Ishikawa (cell line): ENCODE measurements at regions not wholly inside any gene's neighbourhood (a gene's known extent, or its start where the extent isn't known, plus 50 kb on each side); places are given as distances from the start of the nearest gene placed in this dataset.

Experiments
- CEBPB ChIP-seq: IDR thresholded peaks from 2 replicates; pipeline ENCODE4 v1.6.1; 2012
- CREB1 ChIP-seq: IDR thresholded peaks from 2 replicates; pipeline ENCODE4 v1.6.1; 2012; ENCODE audit warnings: low read depth
- EP300 ChIP-seq: IDR thresholded peaks from 2 replicates; pipeline ENCODE4 v1.6.1; 2012; ENCODE audit warnings: borderline replicate concordance
- FOXM1 ChIP-seq: IDR thresholded peaks from 2 replicates; pipeline ENCODE4 v1.6.1; 2012; ENCODE audit warnings: low read depth, borderline replicate concordance
- MAX ChIP-seq: IDR thresholded peaks from 2 replicates; pipeline ENCODE4 v1.6.1; 2012
- REST ChIP-seq: IDR thresholded peaks from 2 replicates; pipeline ENCODE4 v1.6.1; 2012; ENCODE audit warnings: low read depth, mild to moderate bottlenecking
- TAF1 ChIP-seq: IDR thresholded peaks from 2 replicates; pipeline ENCODE4 v1.6.1; 2012; ENCODE audit warnings: low read depth, mild to moderate bottlenecking
- TCF12 ChIP-seq: IDR thresholded peaks from 2 replicates; pipeline ENCODE4 v1.6.1; 2012; ENCODE audit warnings: low read depth
- TEAD4 ChIP-seq: IDR thresholded peaks from 2 replicates; pipeline ENCODE4 v1.6.1; 2012
- USF1 ChIP-seq: IDR thresholded peaks from 2 replicates; pipeline ENCODE4 v1.6.1; 2012
- YY1 ChIP-seq: IDR thresholded peaks from 2 replicates; pipeline ENCODE4 v1.6.1; 2012; ENCODE audit warnings: low read depth

- TF ChIP-seq MAX = no peak
- no peak for TF ChIP-seq TEAD4
- no peak for TF ChIP-seq TAF1
- no peak for TF ChIP-seq CEBPB
- no peak for TF ChIP-seq TCF12
- TF ChIP-seq YY1 = no peak
- TF ChIP-seq USF1 = no peak
- no peak for TF ChIP-seq REST
- no peak for TF ChIP-seq EP300
- no peak for TF ChIP-seq CREB1
- TF ChIP-seq FOXM1 = no peak
Measured at GRCh38 chr1:114331936-114332335, 178.3 kb upstream of the SYT6 start.
